ENCODE measurements at regions not wholly inside any gene's neighbourhood (a gene's known extent, or its start where the extent isn't known, plus 50 kb on each side); places are given as distances from the start of the nearest gene placed in this dataset.
"Not testable (repeated sequence)": the region's sequence is repeated elsewhere in the genome, so short reads cannot be mapped to it uniquely, and the experiment has no call there.

DNA sequence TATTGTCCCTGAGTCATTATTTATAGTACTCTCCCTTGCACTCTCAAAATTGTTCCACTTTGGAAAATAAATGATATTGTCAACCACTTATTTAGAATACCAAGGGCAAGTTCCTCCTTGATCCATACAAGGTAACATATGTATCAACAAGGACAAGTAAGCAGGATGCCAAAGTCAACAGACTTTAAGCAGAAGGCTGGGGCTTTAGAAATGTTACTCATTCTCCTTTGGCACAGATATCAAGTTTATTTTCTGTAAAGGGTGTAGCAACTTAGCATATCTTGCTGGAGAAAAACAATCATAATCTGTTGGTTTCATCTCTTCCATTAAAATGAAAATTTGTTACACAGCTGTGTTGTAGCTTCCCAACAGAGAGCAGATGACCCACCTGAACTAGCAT lies 248.7 kb upstream of the SLC30A5 start:
- Mint-ChIP-seq H3K27ac (no peak overlapping the region), H3K4me3 (no peak overlapping the region), H3K9me3 (no peaks in the 10 kb centered on the region), H3K27me3 (peaks cover 6 to 11% of the 10 kb centered on the region in 2 donors), H3K36me3 (no peaks in the 10 kb centered on the region), H3K4me1 (peaks cover 2 to 5% of the 10 kb centered on the region in 2 donors)
- ATAC-seq (replicated peaks) = no peak
- no peak for DNase-seq

DNA sequence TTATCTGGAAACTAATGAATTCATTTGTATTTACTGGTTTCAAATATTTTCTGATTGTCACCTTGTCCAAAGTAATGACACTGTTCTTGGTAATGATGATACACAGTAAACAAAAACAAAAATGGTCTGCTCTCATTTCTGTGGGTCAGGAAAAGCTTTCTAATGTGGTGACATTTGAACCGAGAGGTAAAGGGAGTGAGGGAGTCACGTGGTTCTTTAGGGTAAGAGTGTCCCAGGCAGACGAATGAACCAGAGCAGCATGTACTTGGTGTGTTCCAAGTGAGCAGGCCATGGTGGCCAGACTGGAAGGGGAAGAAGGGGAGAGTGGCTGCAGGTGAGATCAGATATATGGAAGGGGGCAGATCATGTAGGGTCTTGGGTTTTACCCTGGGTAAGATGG lies 247.0 kb upstream of the SLC30A5 start:
- Mint-ChIP-seq H3K4me3 (no peak overlapping the region), H3K27me3 (peaks cover 6 to 11% of the 10 kb centered on the region in 2 donors), H3K4me1 (peaks cover 2 to 5% of the 10 kb centered on the region in 2 donors), H3K27ac (no peak overlapping the region), H3K9me3 (peaks cover 4% of the 10 kb centered on the region in 2 donors), H3K36me3 (no peaks in the 10 kb centered on the region)
- no peak for DNase-seq
- ATAC-seq (replicated peaks) = no peak

DNA sequence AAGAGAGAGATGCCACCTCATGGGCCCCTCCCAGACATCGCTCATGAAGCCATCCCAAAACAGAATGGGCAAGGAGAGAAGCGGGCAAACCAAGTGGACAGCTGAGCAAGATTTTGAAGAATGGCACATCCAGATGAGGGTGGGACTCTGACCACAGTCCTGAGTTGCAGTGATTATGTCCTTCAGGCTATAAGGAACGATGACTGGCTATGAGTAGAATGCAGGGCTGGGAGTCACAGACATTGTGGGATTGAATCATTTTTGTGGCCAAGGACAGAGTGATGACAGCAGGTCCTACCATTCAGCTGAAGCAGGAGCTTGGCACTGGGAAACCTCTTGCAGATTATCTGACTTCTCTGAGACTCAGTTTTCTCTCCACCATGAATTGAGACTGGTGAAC lies 245.7 kb upstream of the SLC30A5 start:
- Mint-ChIP-seq H3K27me3 (peaks cover 6 to 11% of the 10 kb centered on the region in 2 donors), H3K4me3 (no peak overlapping the region), H3K36me3 (no peaks in the 10 kb centered on the region), H3K27ac (no peak overlapping the region), H3K9me3 (peaks cover 4 to 5% of the 10 kb centered on the region in 2 donors), H3K4me1 (peaks cover 2 to 5% of the 10 kb centered on the region in 2 donors)
- ATAC-seq (replicated peaks) (no peak), DNase-seq (no peak)

DNA sequence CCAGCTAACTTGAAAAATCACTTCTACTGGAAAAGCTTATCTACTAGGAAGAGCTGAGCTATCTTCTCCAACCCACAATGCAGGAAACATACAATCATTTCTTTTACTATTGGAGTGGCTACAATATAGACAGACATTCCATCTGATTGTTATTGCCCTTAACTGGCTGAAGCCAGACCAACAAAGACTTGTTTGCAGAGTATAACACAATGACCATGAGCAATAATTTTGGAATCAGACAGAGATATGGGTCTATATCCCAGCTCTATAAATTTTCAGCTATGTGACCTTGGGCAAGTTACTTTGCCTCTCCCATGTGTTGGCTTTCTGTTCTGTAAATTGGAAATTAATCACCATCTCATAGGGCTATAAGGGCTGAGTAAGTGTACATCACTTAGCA lies 244.7 kb upstream of the SLC30A5 start:
- ATAC-seq (replicated peaks) (no peak), DNase-seq (no peak)
- H3K27me3 Mint-ChIP-seq = peaks cover 6 to 11% of the 10 kb centered on the region in 2 donors
- peaks cover 2 to 5% of the 10 kb centered on the region in 2 donors for H3K4me1 Mint-ChIP-seq
- H3K36me3 Mint-ChIP-seq = no peaks in the 10 kb centered on the region
- H3K4me3 Mint-ChIP-seq = no peak overlapping the region
- H3K9me3 Mint-ChIP-seq = peaks cover 4 to 5% of the 10 kb centered on the region in 2 donors
- no peak overlapping the region for H3K27ac Mint-ChIP-seq

DNA sequence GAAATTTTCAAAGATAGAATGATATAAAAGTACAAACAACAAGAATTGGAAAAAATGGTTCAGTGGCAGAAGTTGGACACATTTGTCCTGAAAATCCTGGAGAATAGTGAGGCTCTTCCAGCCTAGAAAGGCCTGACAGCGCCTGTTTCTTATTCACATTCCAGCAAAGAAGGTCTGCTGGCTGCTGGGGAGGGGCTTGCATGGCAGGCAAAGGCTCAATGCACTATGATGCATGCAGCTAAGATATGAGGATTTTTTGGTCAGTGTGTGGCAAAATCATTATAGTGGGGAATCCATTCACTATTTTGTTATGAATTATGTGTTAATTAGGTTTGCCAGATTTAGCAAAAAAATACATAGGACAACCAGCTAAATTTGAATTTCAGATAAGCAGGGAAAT lies 243.9 kb upstream of the SLC30A5 start:
- Mint-ChIP-seq H3K27ac (no peak overlapping the region), H3K27me3 (peaks cover 6 to 11% of the 10 kb centered on the region in 2 donors), H3K4me1 (peaks cover 4 to 5% of the 10 kb centered on the region in 2 donors), H3K36me3 (no peaks in the 10 kb centered on the region), H3K9me3 (peaks cover 5 to 6% of the 10 kb centered on the region in 2 donors), H3K4me3 (no peak overlapping the region)
- DNase-seq (no peak), ATAC-seq (replicated peaks) (no peak)

DNA sequence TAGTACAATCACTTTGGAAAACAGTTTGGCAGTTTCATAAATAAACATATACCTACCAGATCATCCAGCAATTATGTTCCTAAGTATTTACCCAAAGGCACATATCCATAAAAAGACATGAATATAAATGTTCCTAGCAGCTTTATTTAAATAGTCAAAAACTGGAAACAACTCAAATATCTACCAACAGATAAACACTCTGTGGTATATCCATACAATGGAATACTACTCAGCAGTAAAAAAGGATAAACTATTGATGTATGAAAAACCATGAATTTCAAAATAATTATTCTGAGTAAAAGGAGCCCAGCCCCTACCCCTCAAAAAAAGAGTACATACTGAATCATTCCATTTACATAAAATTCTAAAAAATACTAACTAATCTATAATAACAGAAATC lies 232.7 kb upstream of the SLC30A5 start:
- Mint-ChIP-seq H3K9me3 (peaks cover 4% of the 10 kb centered on the region in 2 donors), H3K27ac (no peak overlapping the region), H3K4me1 (no peaks in the 10 kb centered on the region), H3K4me3 (no peak overlapping the region), H3K27me3 (peaks cover 20 to 30% of the 10 kb centered on the region in 2 donors), H3K36me3 (peaks cover 1 to 3% of the 10 kb centered on the region in 2 donors)
- ATAC-seq (replicated peaks) (no peak), DNase-seq (no peak)

DNA sequence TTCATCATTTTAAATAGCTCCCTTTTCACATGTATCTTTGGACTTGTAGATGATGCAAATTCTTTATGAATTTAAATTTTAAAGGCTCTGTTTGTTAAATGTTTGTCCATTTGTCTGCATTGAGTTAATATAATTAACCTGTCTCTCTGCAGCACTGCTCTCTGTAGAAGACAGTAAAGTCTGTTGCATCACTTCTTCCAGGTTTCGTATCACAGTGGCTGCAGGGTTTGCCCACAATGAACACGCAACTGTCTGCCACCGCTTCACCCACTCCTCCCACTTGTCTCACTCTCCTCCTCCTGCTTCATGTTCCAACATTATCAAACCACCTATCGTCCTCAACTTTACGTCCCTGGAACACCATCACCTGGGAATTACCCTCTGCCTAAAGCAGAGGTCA lies 231.3 kb upstream of the SLC30A5 start:
- DNase-seq (no peak), ATAC-seq (replicated peaks) (no peak)
- Mint-ChIP-seq H3K27me3 (peaks cover 30 to 37% of the 10 kb centered on the region in 2 donors), H3K4me3 (no peak overlapping the region), H3K36me3 (peaks cover 1 to 3% of the 10 kb centered on the region in 2 donors), H3K9me3 (peaks cover 1 to 4% of the 10 kb centered on the region in 2 donors), H3K27ac (no peak overlapping the region), H3K4me1 (no peaks in the 10 kb centered on the region)

DNA sequence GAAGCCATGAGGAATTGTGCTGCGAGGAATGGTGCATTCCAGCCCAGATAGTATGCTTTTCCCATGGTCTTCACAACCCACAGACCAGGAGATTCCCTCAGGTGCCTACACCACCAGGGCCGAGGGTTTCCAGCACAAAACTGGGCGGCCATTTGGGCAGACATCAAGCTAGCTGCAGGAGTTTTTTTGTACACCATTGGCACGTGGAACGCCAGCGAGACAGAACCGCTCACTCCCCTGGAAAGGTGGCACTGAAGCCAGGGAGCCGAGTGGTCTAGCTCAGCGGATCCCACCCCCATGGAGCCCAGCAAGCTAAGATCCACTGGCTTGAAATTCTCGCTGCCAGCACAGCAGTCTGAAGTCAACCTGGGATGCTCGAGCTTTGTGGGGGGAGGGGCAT lies 228.6 kb upstream of the SLC30A5 start:
- H3K27me3 Mint-ChIP-seq = peaks cover 39 to 41% of the 10 kb centered on the region in 2 donors
- ATAC-seq (replicated peaks); H3K36me3 Mint-ChIP-seq; H3K4me3 Mint-ChIP-seq; H3K4me1 Mint-ChIP-seq; H3K27ac Mint-ChIP-seq; DNase-seq; H3K9me3 Mint-ChIP-seq: not testable (repeated sequence)

DNA sequence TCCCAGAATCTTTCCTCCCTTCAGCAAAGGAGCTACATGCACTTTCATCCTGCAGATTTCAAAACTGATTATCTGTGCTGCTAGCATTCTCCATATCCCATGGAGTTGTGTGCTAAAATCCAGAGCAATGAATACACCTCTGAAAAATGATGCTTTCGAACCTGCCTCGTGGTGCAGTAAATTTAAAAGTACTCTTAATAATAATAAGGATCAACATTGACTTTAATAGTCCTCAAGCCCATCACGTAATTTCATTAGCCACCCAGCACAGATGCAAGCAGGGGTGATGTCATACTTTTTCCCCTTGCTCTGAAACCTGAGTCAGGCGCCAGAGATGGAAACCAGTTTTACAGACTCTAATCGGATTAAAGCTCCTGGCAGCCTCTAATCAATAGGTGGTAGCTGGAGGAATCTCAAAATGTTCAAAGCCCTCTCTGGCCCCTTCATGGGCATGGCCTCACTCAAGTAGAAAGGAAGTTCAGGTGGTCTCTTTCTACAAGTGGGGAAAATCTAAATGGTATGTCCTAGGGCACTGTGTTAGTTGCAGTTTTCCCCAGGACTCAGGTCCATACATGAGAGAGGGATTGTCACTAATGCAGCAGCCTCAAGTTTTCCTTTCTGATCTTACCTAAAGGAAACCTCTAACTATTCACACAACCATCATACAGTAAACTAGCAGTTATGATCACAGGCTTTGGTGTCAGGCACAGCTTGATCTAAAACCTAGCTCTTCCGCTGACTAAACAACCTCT lies 221.6 kb upstream of the SLC30A5 start:
- Mint-ChIP-seq H3K4me1 (no peaks in the 10 kb centered on the region), H3K9me3 (no peaks in the 10 kb centered on the region), H3K27ac (no peak overlapping the region), H3K4me3 (no peak overlapping the region), H3K27me3 (peaks cover 4 to 12% of the 10 kb centered on the region in 2 donors), H3K36me3 (no peaks in the 10 kb centered on the region)
- no peak for DNase-seq
- no peak for ATAC-seq (replicated peaks)

DNA sequence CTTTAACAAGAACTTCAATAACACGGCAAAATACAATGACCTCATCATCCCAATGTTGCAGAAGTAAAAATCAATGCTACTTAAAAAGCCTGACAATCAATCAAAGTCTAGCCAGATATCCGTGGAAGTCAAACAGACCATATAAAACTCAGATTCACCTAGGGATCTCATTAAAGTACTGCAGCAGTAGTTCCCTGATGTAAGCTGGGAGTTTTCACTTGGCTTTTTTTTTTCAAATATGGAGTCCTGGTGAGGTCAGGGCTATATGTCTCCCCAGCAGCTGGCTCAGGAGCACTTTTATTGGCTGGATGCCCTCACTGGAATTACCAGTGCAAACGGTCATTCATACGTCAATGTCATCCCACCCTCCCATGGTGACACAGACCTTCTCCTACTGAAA lies 220.6 kb upstream of the SLC30A5 start:
- Mint-ChIP-seq H3K9me3 (no peaks in the 10 kb centered on the region), H3K36me3 (no peaks in the 10 kb centered on the region), H3K27ac (no peak overlapping the region), H3K4me1 (no peaks in the 10 kb centered on the region), H3K4me3 (no peak overlapping the region), H3K27me3 (peaks cover 3 to 4% of the 10 kb centered on the region in 2 donors)
- ATAC-seq (replicated peaks) (no peak), DNase-seq (no peak)

DNA sequence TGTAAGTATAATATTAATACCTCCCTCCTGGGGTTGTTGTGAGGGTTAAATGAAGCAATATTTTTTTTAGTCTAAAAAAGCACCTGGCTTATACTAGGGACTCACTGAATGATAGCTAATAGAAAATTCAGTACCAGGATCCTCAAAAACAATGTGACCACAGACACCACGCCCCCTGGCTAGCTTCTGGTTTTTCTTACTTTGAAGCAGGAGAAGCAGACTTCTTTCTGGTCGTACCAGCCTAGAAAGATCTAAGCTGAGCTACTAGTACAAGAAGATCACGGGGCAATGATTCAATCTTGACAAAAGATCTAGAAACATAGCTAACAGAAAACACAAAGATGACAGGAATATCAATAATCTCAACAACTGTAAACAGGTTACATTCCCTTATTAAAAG lies 218.5 kb upstream of the SLC30A5 start:
- DNase-seq = no peak
- ATAC-seq (replicated peaks) = no peak
- H3K36me3 Mint-ChIP-seq = no peaks in the 10 kb centered on the region
- no peak overlapping the region for H3K4me3 Mint-ChIP-seq
- H3K27ac Mint-ChIP-seq = no peak overlapping the region
- H3K4me1 Mint-ChIP-seq = no peaks in the 10 kb centered on the region
- no peaks in the 10 kb centered on the region for H3K9me3 Mint-ChIP-seq
- H3K27me3 Mint-ChIP-seq = no peaks in the 10 kb centered on the region

DNA sequence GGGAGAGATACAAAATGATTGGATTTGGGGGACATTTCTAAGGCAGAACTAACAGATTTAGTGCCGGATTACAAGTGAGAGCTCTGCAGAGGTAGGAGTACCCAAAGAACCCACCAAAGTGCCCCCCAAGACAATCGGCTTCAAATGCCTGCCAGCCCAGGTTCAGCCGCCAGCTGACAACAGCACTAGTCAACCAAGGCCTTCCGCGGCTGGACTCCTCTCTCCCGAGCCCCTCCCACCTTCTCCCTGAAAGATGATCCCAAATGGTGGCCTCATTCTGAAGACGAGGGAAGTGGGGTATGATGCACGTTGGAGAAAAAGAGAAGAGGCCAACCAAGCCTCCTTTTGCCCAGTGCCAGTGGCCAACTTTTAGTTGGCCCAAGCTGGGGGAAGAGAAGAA lies 210.4 kb upstream of the SLC30A5 start:
- Mint-ChIP-seq H3K9me3 (peaks cover 0 to 5% of the 10 kb centered on the region in 2 donors), H3K4me1 (peaks cover 0 to 7% of the 10 kb centered on the region in 2 donors), H3K4me3 (no peak overlapping the region), H3K27me3 (no peaks in the 10 kb centered on the region), H3K36me3 (no peaks in the 10 kb centered on the region), H3K27ac (no peak overlapping the region)
- no peak for DNase-seq
- no peak for ATAC-seq (replicated peaks)

DNA sequence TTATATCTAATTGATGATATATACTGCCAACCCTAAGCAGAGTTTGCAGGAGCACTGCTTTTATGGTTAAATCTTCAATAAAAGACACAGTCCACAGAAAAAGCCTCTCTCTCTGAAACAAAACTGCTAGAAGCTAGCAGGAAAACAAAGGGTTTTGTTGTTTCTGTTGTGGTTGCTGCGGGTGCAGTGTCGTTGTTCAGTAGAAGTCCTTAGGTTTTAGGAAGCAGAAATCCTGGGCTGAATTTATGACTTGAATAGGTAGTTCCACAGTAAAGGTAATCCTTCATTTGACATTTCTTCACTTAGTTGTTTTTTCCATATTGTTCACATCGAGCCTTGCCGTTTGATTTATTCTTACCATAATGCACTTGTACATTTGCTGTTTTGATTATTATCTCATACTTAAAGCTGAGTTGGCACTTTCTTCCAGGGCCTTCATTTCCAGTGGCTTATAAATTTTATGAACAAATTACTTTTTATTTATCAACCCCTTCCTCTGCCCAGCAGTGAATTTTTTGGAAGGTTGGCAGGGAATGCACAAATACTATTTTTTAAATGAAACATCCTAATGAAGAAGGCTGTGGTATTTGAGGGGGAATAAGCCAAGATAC lies 209.6 kb upstream of the SLC30A5 start:
- Mint-ChIP-seq H3K9me3 (peaks cover 0 to 5% of the 10 kb centered on the region in 2 donors), H3K27me3 (no peaks in the 10 kb centered on the region), H3K36me3 (no peaks in the 10 kb centered on the region), H3K4me1 (peaks cover 0 to 7% of the 10 kb centered on the region in 2 donors), H3K27ac (no peak overlapping the region), H3K4me3 (no peak overlapping the region)
- DNase-seq (no peak), ATAC-seq (replicated peaks) (no peak)

DNA sequence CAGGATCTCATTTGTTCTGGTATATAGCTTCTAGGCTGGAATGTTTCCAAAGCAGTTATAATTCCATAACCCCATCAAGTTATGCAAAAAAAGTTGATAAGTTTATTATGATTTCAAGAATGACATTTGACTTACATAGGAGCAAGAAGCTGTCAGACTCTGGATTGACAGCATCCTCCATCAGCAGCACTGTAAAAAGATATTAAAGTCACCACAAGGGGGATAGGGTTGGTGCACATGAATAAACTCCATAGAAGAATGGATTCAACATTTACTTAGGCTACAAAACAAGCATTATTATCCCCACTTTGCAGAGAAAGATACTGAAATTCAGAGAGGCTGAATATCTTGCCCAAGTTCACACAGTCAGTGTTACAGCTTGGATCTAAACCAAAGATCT lies 208.9 kb upstream of the SLC30A5 start:
- no peak for DNase-seq
- Mint-ChIP-seq H3K4me3 (no peak overlapping the region), H3K9me3 (peaks cover 0 to 5% of the 10 kb centered on the region in 2 donors), H3K27me3 (no peaks in the 10 kb centered on the region), H3K4me1 (peaks cover 0 to 7% of the 10 kb centered on the region in 2 donors), H3K27ac (no peak overlapping the region), H3K36me3 (no peaks in the 10 kb centered on the region)
- peak in 1 of 2 donors; percentile 46 for ATAC-seq (replicated peaks)

DNA sequence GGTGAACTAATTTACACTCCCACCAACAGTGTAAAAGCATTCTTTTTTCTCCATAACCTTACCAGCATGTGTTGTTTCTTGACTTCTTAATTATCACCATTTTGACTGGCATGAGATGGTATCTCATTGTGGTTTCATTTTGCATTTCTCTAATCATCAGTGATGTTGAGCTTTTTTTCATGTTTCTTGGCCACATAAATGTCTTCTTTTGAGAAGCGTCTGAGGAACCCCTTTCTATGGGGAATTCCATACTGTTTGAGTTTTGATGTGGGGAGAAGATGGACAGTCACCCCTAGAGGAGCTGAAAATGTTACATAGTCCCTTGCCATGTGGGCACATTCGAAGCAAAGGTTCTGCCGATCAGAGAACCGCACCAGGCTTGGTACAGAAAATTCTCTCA lies 207.0 kb upstream of the SLC30A5 start:
- no peak overlapping the region for H3K4me3 Mint-ChIP-seq
- peaks cover 0 to 7% of the 10 kb centered on the region in 2 donors for H3K4me1 Mint-ChIP-seq
- no peaks in the 10 kb centered on the region for H3K36me3 Mint-ChIP-seq
- ATAC-seq (replicated peaks) = no peak
- H3K27ac Mint-ChIP-seq = no peak overlapping the region
- peaks cover 0 to 5% of the 10 kb centered on the region in 2 donors for H3K9me3 Mint-ChIP-seq
- H3K27me3 Mint-ChIP-seq = no peaks in the 10 kb centered on the region
- DNase-seq = no peak
